Neuronal stem cell (in vitro differentiated cells): ENCODE measurements at regions not wholly inside any gene's neighbourhood (a gene's known extent, or its start where the extent isn't known, plus 50 kb on each side); places are given as distances from the start of the nearest gene placed in this dataset.

Experiments
- DNase-seq: peaks from one replicate; pipeline ENCODE4 v3.0.0-alpha.2; 2013; ENCODE audit warnings: low spot score
- H2AFZ ChIP-seq: one replicate; pipeline ENCODE4 v1.6.1; 2013; ENCODE audit warnings: mild to moderate bottlenecking, low read length, inconsistent platforms
- H2AK5ac ChIP-seq: 2 replicates; pipeline ENCODE4 v1.6.1; 2013; ENCODE audit warnings: low read depth, mild to moderate bottlenecking, inconsistent platforms, low read length, moderate library complexity, mixed read lengths
- H2BK120ac ChIP-seq: 2 replicates; pipeline ENCODE4 v1.6.1; 2013; ENCODE audit warnings: low read depth, mild to moderate bottlenecking, inconsistent platforms, low read length, moderate library complexity, mixed read lengths
- H2BK12ac ChIP-seq: one replicate; pipeline ENCODE4 v1.6.1; 2013; ENCODE audit warnings: low read length, inconsistent platforms
- H2BK15ac ChIP-seq: 2 replicates; pipeline ENCODE4 v1.6.1; 2013; ENCODE audit warnings: mild to moderate bottlenecking, low read length, inconsistent platforms, mixed read lengths
- H2BK5ac ChIP-seq: one replicate; pipeline ENCODE4 v1.6.1; 2013; ENCODE audit warnings: inconsistent platforms, mild to moderate bottlenecking, low read length, moderate library complexity
- H3K14ac ChIP-seq: one replicate; pipeline ENCODE4 v1.6.1; 2013; ENCODE audit warnings: low read length, inconsistent platforms
- H3K18ac ChIP-seq: 2 replicates; pipeline ENCODE4 v1.6.1; 2013; ENCODE audit warnings: low read length, inconsistent platforms
- H3K23ac ChIP-seq: 2 replicates; pipeline ENCODE4 v1.6.1; 2013; ENCODE audit warnings: low read depth, mild to moderate bottlenecking, mixed read lengths, low read length, inconsistent platforms; ENCODE audit not compliant: poor library complexity
- H3K27ac ChIP-seq: replicated peaks from 3 replicates; pipeline ENCODE4 v1.5.1; 2013; ENCODE audit warnings: low read length, inconsistent platforms
- H3K27me3 ChIP-seq, 3 experiments: 2 replicates each; pipeline ENCODE4 v1.6.1; 2013; ENCODE audit warnings: low read length in 3 of 3, mild to moderate bottlenecking in 2 of 3, inconsistent platforms in 1 of 3, low read depth in 1 of 3, mixed read lengths in 1 of 3, moderate library complexity in 1 of 3; ENCODE audit not compliant: control insufficient read depth in 3 of 3, insufficient read depth in 3 of 3
- H3K36me3 ChIP-seq, 2 donors: replicated peaks in 1 of 2; 2 replicates each; pipeline ENCODE4 v1.6.1; 2013; ENCODE audit warnings: low read length in 2 of 2; ENCODE audit not compliant: control insufficient read depth in 2 of 2, insufficient read depth in 2 of 2
- H3K4ac ChIP-seq: 2 replicates; pipeline ENCODE4 v1.6.1; 2013; ENCODE audit warnings: inconsistent platforms, mild to moderate bottlenecking, low read length, moderate library complexity
- H3K4me1 ChIP-seq, 2 donors: 1 replicate in 1 of 2; 2 replicates in 1 of 2; pipeline ENCODE4 v1.6.1; 2013; ENCODE audit warnings: low read length in 2 of 2, low read depth in 1 of 2; ENCODE audit not compliant: control insufficient read depth in 2 of 2, insufficient read depth in 1 of 2
- H3K4me2 ChIP-seq: one replicate; pipeline ENCODE4 v1.6.1; 2013; ENCODE audit warnings: mild to moderate bottlenecking, low read length, inconsistent platforms; ENCODE audit not compliant: insufficient read depth, poor library complexity, severe bottlenecking
- H3K4me3 ChIP-seq, 2 donors: 2 replicates each; pipeline ENCODE4 v1.5.1; 2013; ENCODE audit warnings: low read length in 2 of 2, mild to moderate bottlenecking in 2 of 2, inconsistent platforms in 1 of 2, moderate library complexity in 1 of 2
- H3K79me1 ChIP-seq: one replicate; pipeline ENCODE4 v1.6.1; 2013; ENCODE audit warnings: low read depth, mild to moderate bottlenecking, inconsistent platforms, low read length, moderate library complexity
- H3K9ac ChIP-seq: one replicate; pipeline ENCODE4 v1.6.1; 2013; ENCODE audit warnings: mild to moderate bottlenecking, low read depth, low read length, inconsistent platforms; ENCODE audit not compliant: poor library complexity
- H3K9me3 ChIP-seq, 2 donors: replicated peaks in 1 of 2; 2 replicates each; pipeline versions ENCODE3 to v1.6.1; 2013; ENCODE audit warnings: low read length in 2 of 2, mild to moderate bottlenecking in 2 of 2, inconsistent platforms in 1 of 2, low read depth in 1 of 2, mixed read lengths in 1 of 2, moderate library complexity in 1 of 2; ENCODE audit not compliant: control insufficient read depth in 2 of 2, insufficient read depth in 1 of 2
- H4K8ac ChIP-seq: one replicate; pipeline ENCODE4 v1.6.1; 2013; ENCODE audit warnings: low read depth, mild to moderate bottlenecking, inconsistent platforms, low read length, moderate library complexity
- H4K91ac ChIP-seq: one replicate; pipeline ENCODE4 v1.6.1; 2013; ENCODE audit warnings: low read length, low read depth, mild to moderate bottlenecking, inconsistent platforms; ENCODE audit not compliant: poor library complexity
- WGBS, 2 donors: extraction: QIAGEN DNeasy Blood & Tissue Kit; methylation state at CpG; one replicate each; pipeline ENCODE4 v1.1.7; 2013; ENCODE audit warnings: missing lambda C conversion rate in 2 of 2, mixed read lengths in 1 of 2; ENCODE audit not compliant: insufficient read length in 2 of 2, insufficient replicate concordance in 1 of 2; ENCODE audit errors: extremely low coverage in 2 of 2; 5-methylcytosine and 5-hydroxymethylcytosine counted together

GRCh38 chr2:34949316-34949715 is 1350.2 kb upstream of the FAM98A start:
- H3K79me1 ChIP-seq = no peaks in the 10 kb centered on the region
- no peak for DNase-seq

GRCh38 chr2:34936089-34936488 is 1337.0 kb upstream of the FAM98A start:
- H4K8ac ChIP-seq = no peak overlapping the region
- no peak overlapping the region for H2AFZ ChIP-seq
- H2BK12ac ChIP-seq = no peak overlapping the region
- H3K18ac ChIP-seq = peak overlapping the region; percentile 71
- no peak overlapping the region for H3K9ac ChIP-seq
- no peak overlapping the region for H2BK120ac ChIP-seq
- no peak overlapping the region for H3K14ac ChIP-seq
- H2BK15ac ChIP-seq = no peak overlapping the region
- no CpG with 5 or more reads among the region's 7 CpGs for WGBS, 2 donors
- H2AK5ac ChIP-seq = peak overlapping the region; percentile 37
- H2BK5ac ChIP-seq = no peak overlapping the region
- H4K91ac ChIP-seq = no peak overlapping the region
- DNase-seq = no peak
- H3K27me3 ChIP-seq = no peaks in the 10 kb centered on the region
- H3K79me1 ChIP-seq = no peaks in the 10 kb centered on the region
- H3K4me2 ChIP-seq = no peak overlapping the region
- peaks cover 0 to 1% of the 10 kb centered on the region in 2 donors for H3K9me3 ChIP-seq
- no peaks in the 10 kb centered on the region for H3K36me3 ChIP-seq
- no peaks in the 10 kb centered on the region for H3K4me1 ChIP-seq
- no peak overlapping the region for H3K4ac ChIP-seq
- no peak overlapping the region for H3K4me3 ChIP-seq
- no peak overlapping the region for H3K23ac ChIP-seq
- no peak overlapping the region for H3K27ac ChIP-seq

More at GRCh38 chr2:34949316-34949715, 1350.2 kb upstream of the FAM98A start:
- H2BK12ac ChIP-seq = no peak overlapping the region
- no peak overlapping the region for H3K4me2 ChIP-seq
- H3K18ac ChIP-seq = no peak overlapping the region
- no peak overlapping the region for H2AFZ ChIP-seq
- H3K27me3 ChIP-seq = no peaks in the 10 kb centered on the region
- H3K27ac ChIP-seq = no peak overlapping the region
- no CpG with 5 or more reads among the region's 1 CpG for WGBS, 2 donors
- no peak overlapping the region for H2BK120ac ChIP-seq
- H4K91ac ChIP-seq = no peak overlapping the region
- H2BK5ac ChIP-seq = no peak overlapping the region
- no peak overlapping the region for H3K14ac ChIP-seq
- H3K36me3 ChIP-seq = no peaks in the 10 kb centered on the region
- H2AK5ac ChIP-seq = no peak overlapping the region
- H3K4me3 ChIP-seq = no peak overlapping the region
- no peak overlapping the region for H2BK15ac ChIP-seq
- H4K8ac ChIP-seq = no peak overlapping the region
- no peaks in the 10 kb centered on the region for H3K4me1 ChIP-seq
- no peaks in the 10 kb centered on the region for H3K9me3 ChIP-seq
- no peak overlapping the region for H3K23ac ChIP-seq
- H3K9ac ChIP-seq = no peak overlapping the region
- no peak overlapping the region for H3K4ac ChIP-seq

- no peak overlapping the region for H3K4ac ChIP-seq
- H2AFZ ChIP-seq = no peak overlapping the region
- H3K4me3 ChIP-seq = no peak overlapping the region
- H3K79me1 ChIP-seq = no peaks in the 10 kb centered on the region
- H3K4me2 ChIP-seq = no peak overlapping the region
- no peak for DNase-seq
- H2BK12ac ChIP-seq = no peak overlapping the region
- no peak overlapping the region for H3K27ac ChIP-seq
- no peak overlapping the region for H3K18ac ChIP-seq
- H3K9ac ChIP-seq = no peak overlapping the region
- no peaks in the 10 kb centered on the region for H3K4me1 ChIP-seq
- no peak overlapping the region for H3K14ac ChIP-seq
- no peaks in the 10 kb centered on the region for H3K27me3 ChIP-seq
- H2BK5ac ChIP-seq = no peak overlapping the region
- no peak overlapping the region for H4K91ac ChIP-seq
- H3K9me3 ChIP-seq = no peaks in the 10 kb centered on the region
- WGBS, 2 donors = no CpG with 5 or more reads among the region's 2 CpGs
- H2AK5ac ChIP-seq = no peak overlapping the region
- H3K36me3 ChIP-seq = no peaks in the 10 kb centered on the region
- H2BK15ac ChIP-seq = no peak overlapping the region
- no peak overlapping the region for H2BK120ac ChIP-seq
- no peak overlapping the region for H3K23ac ChIP-seq
- H4K8ac ChIP-seq = no peak overlapping the region
Observed at GRCh38 chr2:34912084-34912483, 1313.0 kb upstream of the FAM98A start.

- Histone ChIP-seq H2BK5ac (no peak overlapping the region), H2AFZ (no peak overlapping the region), H4K8ac (no peak overlapping the region), H3K4me3 (no peak overlapping the region), H3K4ac (no peak overlapping the region), H3K9me3 (no peaks in the 10 kb centered on the region), H3K4me1 (no peaks in the 10 kb centered on the region), H3K79me1 (no peaks in the 10 kb centered on the region), H3K9ac (no peak overlapping the region), H3K23ac (no peak overlapping the region), H2BK120ac (no peak overlapping the region), H3K14ac (no peak overlapping the region), H3K27me3 (no peaks in the 10 kb centered on the region), H2AK5ac (no peak overlapping the region), H2BK12ac (no peak overlapping the region), H3K36me3 (no peaks in the 10 kb centered on the region), H3K27ac (no peak overlapping the region), H4K91ac (no peak overlapping the region), H3K4me2 (no peak overlapping the region), H3K18ac (no peak overlapping the region), H2BK15ac (no peak overlapping the region)
- DNase-seq = no peak
- 100% methylated on average over 1 of the region's 4 CpGs; no CpG with 5 or more reads in 1 of the 2 donors for WGBS, 2 donors
Observed at GRCh38 chr2:34909992-34910705, 1311.0 kb upstream of the FAM98A start.
